GM21737 (cell line): ENCODE measurements at regions not wholly inside any gene's neighbourhood (a gene's known extent, or its start where the extent isn't known, plus 50 kb on each side); places are given as distances from the start of the nearest gene placed in this dataset.

Source experiments
- ATAC-seq: cut with Tn5 transposase; IDR thresholded peaks from one replicate; pipeline ENCODE4 v1.9.1; 2021; ENCODE audit warnings: mild to moderate bottlenecking, moderate library complexity; ENCODE audit not compliant: unreplicated experiment

DNA sequence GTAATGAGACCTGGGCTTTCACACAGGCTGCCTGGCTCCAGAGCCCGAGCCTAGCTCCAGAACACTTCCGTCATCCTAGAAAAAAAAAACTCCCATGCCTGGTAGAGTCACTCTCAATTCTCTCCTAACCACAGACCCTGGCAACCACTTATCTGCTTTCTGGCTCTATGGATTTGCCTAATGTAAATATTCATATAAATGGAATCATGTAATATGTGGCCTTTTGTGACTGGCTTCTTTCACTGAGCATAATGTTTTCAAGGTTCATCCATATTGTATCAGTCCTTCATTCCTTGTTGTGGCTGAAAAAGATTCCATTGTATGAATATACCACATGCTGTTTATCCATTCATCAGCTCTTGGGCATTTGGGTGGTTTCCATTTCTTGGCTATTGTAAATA lies 167.7 kb upstream of the MKLN1 start:
- no peak for ATAC-seq

DNA sequence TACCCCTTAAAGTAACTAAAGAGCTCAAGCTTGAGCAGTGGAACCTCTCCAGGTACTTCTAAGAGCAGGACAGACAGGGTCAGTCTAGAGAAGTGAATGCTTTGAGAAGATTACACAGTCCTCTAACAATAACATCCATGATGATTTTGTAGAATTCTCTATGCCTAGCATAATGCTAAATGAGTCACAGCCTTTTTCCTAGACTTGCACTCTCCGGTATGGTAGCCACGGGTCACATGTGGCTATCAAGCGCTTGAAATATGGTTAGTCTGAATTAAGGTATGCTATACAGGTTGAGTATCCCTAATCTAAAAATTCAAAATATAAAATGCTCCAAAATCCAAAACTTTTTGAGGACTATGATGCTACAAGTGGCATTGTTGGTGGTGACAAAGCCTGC lies 166.6 kb upstream of the MKLN1 start:
- ATAC-seq = no peak

DNA sequence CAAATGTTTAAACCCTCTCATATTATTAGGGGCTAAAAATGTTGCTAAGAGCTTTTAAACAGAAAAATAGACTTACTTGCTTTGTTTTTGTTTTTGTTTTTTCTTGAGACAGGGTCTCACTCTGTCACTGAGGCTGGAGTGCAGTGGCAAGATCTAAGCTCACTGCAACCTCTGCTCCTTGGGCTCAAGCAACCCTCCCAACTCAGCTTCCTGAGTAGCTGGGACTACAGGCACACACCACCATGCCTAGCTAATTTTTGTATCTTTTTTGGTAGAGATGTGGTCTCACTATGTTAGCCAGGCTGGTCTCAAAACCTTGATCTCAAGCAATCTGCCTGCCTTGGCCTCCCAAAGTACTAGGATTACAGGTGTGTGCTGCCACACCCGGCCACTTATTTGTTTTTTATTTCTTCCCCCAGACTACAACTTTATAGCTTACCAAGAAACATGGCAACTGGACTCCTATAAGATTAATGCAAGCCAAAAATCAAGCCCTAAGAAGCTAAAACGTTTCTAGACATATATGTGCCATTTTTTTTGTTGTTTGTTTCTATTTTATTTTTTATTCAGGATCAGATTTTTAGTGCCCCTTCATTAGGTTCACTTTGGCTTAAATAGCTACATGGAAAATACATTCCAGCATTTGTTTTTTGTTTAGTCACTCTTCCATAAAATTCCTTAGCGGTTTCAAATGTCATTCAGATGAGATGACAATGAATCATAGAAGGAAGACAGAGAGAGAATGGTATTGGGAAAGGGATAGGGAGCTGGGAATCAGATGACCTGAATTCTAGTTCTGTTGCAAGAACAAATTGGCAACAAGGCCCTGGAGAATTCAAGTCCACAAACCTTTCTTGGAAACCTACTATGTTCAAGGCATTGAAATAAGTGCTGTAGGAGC lies 163.4 kb upstream of the MKLN1 start:
- no peak for ATAC-seq

DNA sequence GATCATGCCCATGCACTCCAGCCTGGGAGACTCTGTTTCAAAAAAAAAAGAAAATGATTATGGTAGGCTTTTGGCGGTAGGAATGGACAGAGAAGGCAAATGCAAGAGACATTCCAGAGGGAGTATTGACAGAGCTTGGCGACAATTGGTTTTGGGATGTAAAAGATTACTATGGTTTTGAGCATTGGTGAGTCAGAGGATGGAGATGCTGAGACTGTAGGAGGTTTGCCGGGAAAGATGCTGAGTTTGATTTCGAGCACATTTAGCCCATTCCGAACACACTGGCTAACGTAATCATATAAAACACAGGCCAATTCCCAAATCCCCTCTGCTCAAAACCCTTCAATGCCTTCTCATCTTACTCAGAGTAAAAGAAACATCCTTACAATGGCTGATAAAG lies 161.6 kb upstream of the MKLN1 start:
- ATAC-seq = no peak

DNA sequence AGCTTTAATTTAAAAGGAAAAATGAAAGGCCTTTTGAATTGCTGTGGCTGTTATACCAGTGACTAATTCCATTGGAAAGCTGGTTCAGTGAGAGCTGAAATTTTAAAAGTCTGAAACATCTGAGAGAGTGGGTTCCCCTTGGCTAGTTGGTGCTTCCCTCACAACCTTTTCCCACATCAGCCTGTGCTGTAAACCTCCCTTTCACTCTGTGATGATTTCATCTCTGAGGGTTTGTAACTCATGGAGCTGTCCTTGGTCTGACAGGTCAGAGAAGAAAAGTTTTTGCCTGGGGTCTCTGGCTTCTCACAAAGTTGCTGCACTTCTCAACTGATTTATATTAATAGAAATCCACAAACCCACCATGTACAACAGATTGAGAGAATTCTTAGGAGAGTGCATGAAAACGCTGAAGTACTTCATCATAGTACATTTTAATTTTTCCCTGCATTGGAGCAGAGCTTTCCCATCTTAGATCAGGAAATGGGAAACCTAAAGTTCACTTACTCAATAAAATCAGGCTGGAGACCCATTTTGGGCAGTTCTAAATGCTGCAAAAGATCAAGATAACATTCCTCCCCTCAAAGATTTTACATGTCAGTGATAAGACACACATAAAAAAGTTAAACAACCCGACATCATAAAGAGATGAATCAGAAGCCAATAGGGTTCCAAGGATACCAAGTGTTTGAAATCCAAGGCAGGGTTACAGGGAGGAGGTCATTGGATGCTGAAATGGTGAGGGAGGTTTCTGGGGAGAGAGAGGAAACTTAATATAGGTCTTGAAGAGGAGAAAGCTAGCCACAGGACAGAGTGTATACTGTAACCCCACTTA lies 157.0 kb upstream of the MKLN1 start:
- no peak for ATAC-seq

DNA sequence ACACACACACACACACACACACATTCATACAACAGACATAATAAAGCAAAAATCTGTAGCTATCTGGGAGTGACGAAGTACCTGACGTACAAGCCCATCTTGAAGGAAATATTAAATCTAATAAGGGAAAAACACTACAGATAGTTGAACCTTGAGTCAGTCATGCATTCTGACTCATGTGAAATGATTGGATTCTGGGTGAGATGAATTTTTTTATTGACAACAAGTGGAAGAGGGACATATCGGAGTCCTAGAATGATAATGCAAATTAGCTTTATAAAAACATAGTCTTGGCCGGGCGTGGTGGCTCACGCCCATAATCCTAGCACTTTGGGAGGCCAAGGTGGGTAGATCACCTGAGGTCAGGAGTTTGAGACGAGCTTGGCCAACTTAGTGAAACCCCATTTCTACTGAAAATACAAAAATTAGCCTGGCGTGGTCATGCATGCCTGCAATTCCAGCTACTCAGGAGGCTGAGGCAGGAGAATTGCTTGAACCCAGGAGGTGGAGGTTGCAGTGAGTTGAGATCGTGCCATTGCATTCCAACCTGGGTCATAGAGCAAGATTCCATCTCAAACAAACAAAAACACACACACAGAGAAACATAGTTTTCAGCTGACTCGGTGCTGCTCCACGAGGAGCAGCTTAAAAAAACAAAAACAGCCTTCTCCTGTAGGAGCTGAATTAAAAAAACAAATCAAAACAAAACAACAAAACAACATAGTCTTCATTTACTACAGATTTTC lies 154.4 kb upstream of the MKLN1 start:
- ATAC-seq = no peak

DNA sequence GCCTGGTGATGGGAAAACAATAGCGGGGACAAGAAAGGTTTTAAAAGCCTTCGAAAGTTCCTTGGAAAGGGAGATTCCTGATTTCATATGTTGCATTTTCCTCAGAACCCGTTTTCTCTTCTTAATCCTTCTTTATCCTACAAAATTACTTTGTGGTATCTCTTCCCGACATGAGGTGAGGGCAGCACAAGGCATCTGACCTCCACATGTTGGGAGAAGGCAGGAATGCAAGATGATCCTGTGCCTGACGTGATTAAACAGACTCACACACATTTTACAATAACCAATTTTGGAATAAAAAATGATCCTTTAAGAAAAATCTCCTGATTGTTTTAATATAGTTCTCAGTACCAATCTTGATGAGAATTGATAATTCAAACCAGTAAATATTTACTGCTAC lies 153.3 kb upstream of the MKLN1 start:
- ATAC-seq = no peak

DNA sequence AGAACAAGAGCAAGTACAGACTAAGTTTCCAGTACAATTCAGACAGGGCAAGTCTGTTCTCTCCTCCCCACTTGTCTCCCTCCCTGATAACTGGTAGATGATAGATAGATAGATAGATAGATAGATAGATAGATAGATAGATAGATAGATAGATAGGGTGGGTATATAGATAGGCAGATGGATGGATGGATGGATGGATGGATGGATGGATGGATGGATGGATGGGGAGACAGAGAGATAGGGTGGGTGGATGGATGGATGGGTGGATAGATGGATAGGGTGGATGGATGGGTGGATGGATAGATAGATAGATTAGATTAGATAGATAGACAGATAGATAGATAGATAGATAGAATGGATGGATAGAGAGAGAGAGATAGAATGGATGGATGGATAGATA lies 152.8 kb upstream of the MKLN1 start:
- ATAC-seq = no peak

DNA sequence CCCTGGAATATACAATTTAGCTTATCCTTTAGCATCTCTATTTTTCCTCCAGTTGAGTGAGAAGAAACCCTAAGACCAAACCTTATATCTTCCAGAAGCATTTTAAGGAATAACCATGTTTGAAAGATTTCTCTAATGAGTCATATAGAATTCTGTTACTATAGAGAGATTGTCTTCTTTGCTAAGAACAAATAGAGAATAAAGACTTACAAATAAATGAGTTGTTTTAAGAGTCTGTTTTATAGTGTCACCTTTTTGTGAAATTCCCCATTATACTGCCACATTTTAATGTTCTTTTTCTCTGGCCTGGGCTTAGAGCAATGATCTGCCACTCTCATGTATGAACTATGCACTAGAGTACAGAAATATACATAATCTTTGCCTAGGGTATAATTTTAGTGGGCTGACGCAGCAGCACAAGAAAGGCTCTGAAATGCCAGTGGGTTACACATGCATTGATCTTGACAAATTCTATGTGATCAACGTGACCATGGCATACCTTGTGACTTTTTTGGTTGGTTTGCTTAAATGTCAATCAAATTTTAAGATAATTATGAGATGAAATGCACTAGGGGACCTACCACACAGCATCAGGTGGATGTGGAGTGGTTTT lies 145.1 kb upstream of the MKLN1 start:
- ATAC-seq = no peak

DNA sequence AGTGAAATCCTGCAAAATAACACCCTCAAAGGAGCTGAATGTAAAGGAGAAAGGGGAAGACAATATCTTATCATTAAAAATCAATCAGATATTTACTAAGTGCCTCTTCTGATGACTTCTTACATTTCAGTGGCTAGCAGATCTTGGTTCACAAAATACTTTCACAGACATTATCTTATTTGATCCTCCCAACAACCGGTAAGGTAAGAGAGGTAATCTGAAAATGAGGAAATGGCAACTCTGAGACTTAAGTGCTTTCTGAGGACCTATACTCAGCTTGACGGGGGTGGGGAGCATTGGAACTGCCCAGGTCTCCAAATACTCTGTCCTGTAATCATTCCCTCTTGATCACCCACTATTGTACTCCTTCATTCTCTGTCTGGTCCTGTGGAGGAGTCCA lies 144.6 kb upstream of the MKLN1 start:
- no peak for ATAC-seq

DNA sequence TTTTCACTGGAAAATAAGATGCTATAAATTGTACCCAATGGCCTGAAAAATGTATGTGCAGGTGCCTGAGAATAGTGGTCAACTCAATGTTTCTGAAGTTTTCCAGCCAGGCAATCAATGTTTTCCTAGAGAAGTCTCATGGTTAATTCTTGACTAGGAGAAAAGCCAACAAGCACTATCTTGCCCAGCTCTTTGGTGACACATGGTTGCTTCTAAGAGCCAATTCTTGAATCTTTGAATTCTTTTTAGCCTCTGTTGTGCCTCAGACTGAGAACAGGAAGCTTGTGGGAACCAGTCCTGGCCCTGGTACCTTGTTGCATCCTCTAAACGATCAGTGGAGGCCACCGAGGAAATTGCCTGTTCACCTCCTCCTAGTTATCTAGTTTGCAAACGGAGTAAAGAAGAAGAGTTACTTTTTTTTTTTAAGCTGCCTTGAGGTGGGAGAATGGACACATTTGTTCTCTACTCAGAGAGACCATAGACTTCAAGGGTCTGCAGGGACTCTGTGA lies 144.0 kb upstream of the MKLN1 start:
- no peak for ATAC-seq

DNA sequence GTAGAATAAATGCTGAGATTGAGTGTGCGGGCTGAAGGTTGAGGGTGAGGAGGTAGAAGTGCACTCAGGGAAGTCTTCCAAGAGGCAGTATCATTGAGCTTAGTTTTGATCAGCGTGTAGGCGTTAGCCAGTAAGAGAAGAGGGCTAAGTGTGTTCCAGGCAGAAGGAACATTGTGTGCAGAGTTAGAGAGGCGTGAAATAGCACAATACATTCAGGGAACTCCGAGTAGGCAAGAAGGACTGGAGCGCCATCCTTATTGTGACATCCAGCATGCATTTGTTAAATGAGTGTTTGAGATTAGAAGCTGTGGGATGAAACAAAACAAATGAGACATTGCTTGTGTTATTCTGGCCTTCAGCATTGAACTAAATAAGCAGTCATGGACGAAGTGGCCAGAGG lies 140.9 kb upstream of the MKLN1 start:
- no peak for ATAC-seq

DNA sequence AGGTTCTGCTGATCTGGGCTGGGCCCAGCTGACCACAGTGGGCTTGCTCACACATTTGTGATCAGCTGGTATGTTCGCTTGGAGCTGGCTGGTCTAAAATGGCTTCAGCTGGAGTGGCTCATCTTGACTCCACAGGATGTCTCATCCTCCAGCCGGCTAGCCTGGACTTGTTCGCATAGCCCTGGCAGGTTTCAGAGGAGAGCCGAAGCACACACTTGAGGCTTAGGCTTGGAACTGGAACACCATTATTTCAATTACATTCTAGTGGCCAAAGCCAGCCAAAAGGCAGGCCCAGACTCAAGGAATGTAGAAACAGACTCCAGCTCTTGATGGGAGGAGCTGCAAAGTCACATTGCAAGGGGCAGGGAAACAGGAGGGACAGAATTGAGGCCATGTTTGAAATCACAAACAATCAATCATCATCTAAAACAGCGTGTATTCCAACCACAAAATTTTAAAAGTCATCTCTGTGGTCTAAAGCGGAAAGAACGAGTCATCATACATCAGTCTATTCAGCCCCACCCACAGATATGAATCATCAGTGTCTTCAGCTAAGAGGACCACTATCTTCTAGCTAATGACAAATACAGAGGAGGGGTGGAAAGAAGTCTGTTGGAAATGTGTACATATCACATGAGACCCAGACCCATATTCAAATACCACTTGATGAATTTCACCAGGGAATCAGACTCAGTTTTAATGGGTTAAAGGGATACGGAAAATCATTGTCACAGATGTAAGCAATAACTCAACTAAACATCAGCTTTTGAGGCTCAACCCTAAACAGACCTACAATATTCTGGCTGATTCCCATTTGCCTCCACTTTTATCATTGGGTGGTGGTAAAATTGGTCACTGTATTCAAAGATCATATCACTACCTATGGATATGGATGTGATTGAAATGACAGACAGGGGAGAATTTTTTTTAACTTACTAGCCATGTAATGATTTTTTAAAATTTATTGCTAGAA lies 139.0 kb upstream of the MKLN1 start:
- ATAC-seq = peak; percentile 66

DNA sequence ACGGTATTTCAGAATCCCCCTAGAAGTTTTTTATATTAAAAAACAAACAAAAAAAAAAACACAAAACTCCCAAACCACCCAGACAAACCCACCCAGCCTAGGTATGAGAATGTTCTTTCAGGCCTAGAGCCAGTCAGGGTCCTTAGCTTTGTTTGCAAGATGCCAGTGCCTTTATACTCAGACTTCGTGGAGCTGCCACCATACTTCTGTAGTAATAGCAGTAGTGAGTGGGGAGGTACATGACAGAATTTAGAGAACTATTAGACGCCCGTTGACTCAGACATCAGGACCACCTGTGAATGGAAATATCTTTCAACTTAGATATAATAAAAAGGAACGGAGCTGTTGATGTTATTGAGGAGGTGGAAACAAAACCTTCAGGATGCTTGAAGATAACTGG lies 138.2 kb upstream of the MKLN1 start:
- ATAC-seq = no peak

DNA sequence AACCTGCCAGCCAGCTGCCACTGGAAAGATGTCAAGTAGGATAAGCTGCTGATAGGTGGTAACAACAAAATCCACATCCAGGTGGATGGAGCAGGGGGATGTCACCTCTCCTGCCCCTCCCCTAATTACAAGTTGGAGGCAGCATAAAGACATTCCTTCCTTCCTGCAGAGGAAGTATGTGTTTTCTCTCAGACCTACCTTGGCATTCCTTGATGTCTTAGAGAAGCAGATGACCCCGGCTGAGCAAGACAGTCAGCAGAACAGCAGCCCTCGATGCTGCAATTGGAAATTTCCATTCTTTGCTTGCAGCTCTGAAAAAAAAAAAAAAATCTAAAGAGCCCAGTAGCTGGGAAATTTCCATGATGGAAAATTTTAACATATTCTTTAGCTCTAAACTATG lies 137.5 kb upstream of the MKLN1 start:
- no peak for ATAC-seq

DNA sequence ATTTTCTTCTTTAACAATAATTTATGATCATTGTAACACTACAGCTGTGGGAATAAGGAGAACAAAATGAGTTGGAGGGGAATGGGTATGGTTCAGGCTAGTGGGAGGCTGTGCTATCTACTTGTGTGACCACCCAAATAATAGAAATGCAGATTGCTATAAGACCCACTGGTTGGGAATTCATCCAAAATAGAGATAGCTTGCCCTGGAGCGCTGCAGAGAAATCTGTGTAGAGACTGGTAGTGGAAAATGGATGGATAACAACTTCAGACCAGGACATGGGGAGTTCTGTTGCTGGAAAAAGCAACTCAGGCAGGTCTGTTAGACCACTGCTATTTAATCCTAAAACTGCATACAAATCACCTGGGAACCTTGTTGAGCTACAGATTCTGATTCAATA lies 137.1 kb upstream of the MKLN1 start:
- no peak for ATAC-seq

DNA sequence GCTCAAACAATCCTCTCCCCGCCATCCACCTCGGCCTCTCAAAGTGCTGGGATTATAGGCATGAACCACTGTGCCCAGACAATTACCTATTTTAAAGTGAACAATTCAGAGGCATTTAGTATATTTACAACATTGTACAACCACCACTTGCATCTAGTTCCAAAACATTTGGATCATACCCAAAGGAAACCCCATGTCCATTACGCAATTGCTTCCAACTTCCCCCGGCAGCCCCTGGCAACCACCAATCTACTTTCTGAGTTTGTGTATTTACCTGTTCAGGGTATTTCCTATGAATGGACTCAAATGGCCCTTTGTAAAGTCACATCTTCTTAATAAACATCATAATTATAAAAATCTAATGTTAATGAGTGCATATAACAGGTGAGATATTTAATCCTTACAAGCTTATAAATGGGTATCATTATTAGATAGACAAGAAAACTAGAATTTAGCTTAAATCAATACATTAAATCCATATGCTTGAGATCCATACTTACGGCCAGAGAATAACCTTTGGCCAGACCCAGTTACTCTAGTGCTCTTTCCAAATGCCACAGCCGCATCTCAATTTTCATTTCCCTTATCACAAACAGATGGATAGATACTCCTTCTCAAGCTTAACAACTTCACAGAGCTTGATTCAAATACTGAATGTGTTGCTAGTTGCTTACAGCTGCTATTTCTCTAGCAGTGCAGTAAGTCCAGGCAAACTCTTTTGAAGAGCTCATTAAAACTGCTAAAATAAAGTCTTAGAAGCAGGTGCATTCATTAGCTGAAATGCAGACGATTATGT lies 133.4 kb upstream of the MKLN1 start:
- no peak for ATAC-seq

DNA sequence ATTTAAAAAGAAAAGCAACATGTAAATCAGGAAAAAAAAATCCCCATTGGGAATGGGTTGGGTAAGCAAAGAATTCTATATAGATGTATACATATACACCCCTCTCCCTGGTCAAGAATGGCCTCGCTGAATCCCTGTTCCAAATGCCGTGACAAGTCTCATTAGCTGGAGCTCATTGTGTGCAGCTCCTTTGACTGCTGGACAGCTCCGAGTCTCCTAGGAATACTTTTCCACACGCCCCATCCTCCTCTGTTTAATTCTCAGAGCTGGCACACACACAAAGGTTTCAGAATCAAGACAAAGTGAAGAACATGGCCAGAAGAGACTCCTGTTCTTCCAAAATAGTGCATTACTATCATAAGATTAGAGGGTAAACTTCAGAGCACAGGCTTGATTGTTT lies 130.9 kb upstream of the MKLN1 start:
- no peak for ATAC-seq
